DOHH2 (cell line): ENCODE measurements at regions not wholly inside any gene's neighbourhood (a gene's known extent, or its start where the extent isn't known, plus 50 kb on each side); places are given as distances from the start of the nearest gene placed in this dataset.

Experiments
- EZH2phosphoT487 ChIP-seq: fragments of 200-600 bp; sonication (generic); IDR thresholded peaks from 2 replicates; pipeline ENCODE4 v1.6.1; 2017; ENCODE audit warnings: borderline replicate concordance, mild to moderate bottlenecking, antibody characterized with exemption, low read length, moderate library complexity, mixed read lengths
- TF ChIP-seq, protein P1 (sequence below): fragments of 200-600 bp; sonication (generic); IDR thresholded peaks from one replicate; pipeline ENCODE4 v1.5.1; 2014; ENCODE audit warnings: antibody characterized with exemption, mild to moderate bottlenecking, low read depth, low read length; ENCODE audit not compliant: poor library complexity, severe bottlenecking

- TF ChIP-seq, protein P1, sequence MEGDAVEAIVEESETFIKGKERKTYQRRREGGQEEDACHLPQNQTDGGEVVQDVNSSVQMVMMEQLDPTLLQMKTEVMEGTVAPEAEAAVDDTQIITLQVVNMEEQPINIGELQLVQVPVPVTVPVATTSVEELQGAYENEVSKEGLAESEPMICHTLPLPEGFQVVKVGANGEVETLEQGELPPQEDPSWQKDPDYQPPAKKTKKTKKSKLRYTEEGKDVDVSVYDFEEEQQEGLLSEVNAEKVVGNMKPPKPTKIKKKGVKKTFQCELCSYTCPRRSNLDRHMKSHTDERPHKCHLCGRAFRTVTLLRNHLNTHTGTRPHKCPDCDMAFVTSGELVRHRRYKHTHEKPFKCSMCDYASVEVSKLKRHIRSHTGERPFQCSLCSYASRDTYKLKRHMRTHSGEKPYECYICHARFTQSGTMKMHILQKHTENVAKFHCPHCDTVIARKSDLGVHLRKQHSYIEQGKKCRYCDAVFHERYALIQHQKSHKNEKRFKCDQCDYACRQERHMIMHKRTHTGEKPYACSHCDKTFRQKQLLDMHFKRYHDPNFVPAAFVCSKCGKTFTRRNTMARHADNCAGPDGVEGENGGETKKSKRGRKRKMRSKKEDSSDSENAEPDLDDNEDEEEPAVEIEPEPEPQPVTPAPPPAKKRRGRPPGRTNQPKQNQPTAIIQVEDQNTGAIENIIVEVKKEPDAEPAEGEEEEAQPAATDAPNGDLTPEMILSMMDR = no peak
- no peak for TF ChIP-seq EZH2phosphoT487
These were observed 607.2 kb downstream of the OTOL1 start for GRCh38 chr3:162103808-162104207.
